ENCODE measurements at regions not wholly inside any gene's neighbourhood (a gene's known extent, or its start where the extent isn't known, plus 50 kb on each side); places are given as distances from the start of the nearest gene placed in this dataset.

GRCh38 chr4:188437535-188437934, 298.3 kb downstream of the TRIML1 start:
- TF ChIP-seq CTCF (IDR thresholded peaks at IDR 0.05) (no peak), POLR2A (IDR thresholded peaks at IDR 0.05) (no peak)
